ENCODE measurements at regions not wholly inside any gene's neighbourhood (a gene's known extent, or its start where the extent isn't known, plus 50 kb on each side); places are given as distances from the start of the nearest gene placed in this dataset.

DNA sequence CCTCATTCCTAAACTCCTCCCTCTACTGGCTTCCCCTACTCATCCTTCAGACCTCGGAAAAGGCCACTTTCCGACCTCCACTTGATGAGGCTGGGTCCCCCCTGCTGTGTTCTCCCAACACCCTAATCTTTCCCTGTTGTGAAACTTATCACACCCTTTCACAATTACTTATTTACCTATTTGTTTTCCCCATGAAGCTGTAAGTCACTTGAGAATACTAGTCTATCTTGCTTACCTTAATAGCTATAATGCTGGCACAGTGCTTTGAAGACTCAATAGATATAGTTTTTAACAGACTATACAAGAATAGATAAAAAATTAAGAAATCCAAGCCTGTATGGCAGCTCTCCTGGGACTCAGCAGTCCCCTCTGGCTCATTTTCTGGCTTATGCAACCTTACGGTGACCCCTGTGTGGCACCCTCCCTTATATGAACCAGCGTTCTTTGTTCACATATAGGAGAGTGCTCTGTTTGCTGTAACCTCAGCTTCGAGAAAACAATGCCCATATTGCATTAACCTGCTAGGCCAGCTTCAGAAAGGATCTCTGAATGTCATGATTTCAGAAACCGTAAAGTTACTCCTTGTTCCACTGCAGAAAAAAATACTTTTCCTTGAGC is 220.4 kb upstream of the PKDCC start:
- H3K27ac ChIP-seq = no peak overlapping the region
- TF ChIP-seq EP300 (IDR thresholded peaks at IDR 0.05) (no peak), POLR2A (IDR thresholded peaks at IDR 0.05) (no peak), POLR2AphosphoS5 (IDR thresholded peaks at IDR 0.05) (no peak)
- TF ChIP-seq, protein P1, sequence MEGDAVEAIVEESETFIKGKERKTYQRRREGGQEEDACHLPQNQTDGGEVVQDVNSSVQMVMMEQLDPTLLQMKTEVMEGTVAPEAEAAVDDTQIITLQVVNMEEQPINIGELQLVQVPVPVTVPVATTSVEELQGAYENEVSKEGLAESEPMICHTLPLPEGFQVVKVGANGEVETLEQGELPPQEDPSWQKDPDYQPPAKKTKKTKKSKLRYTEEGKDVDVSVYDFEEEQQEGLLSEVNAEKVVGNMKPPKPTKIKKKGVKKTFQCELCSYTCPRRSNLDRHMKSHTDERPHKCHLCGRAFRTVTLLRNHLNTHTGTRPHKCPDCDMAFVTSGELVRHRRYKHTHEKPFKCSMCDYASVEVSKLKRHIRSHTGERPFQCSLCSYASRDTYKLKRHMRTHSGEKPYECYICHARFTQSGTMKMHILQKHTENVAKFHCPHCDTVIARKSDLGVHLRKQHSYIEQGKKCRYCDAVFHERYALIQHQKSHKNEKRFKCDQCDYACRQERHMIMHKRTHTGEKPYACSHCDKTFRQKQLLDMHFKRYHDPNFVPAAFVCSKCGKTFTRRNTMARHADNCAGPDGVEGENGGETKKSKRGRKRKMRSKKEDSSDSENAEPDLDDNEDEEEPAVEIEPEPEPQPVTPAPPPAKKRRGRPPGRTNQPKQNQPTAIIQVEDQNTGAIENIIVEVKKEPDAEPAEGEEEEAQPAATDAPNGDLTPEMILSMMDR (IDR thresholded peaks at IDR 0.05) = no peak
- no peaks in the 10 kb centered on the region for H3K36me3 ChIP-seq
- intact Hi-C loops (cut with DNase I; ENCODE audit: low total_unique reads) = no loop called here
- WGBS, 5 donors = 41 to 53% (median 45%) methylated on average over 6 of the region's 6 CpGs
- H3K9me3 ChIP-seq = no peaks in the 10 kb centered on the region
- DNase-seq = peak in 1 of 2 donors; percentile 34
- peaks cover 0 to 27% (median 0%) of the 10 kb centered on the region in 3 donors for H3K27me3 ChIP-seq
- H3K4me1 ChIP-seq = no peaks in the 10 kb centered on the region
- no peak overlapping the region for H3K4me3 ChIP-seq

DNA sequence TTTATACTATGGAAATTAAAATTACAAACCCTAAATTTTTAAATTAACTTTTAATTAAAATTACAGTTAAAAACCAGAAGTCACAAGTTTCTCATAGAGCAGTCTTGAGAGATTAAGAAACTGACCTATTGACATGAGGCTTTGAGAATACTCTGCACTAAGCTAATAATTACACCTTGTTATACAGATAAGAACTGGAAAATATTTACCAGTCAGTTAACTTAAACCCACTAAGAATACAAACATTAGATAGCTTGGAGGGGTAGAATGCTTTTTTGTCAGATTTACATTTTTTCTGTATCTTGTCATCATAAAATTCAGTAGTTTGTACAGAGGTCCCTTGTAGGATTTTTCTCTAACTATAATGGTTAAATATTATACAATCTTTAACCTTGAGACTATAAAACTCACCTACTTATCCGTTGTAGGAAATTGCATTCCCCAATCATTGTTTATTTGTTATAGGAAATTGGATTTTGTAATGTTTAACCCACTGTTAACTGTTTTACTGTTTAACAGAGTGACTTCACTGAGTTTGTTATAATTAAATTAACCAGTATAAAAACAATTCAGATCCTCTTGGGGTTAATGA is 219.7 kb upstream of the PKDCC start:
- peaks cover 0 to 31% (median 0%) of the 10 kb centered on the region in 3 donors for H3K27me3 ChIP-seq
- H3K4me1 ChIP-seq = no peaks in the 10 kb centered on the region
- WGBS, 5 donors = 1 to 10% (median 5%) methylated on average over 1 of the region's 1 CpG
- intact Hi-C loops (cut with DNase I; ENCODE audit: low total_unique reads) = no loop called here
- no peaks in the 10 kb centered on the region for H3K36me3 ChIP-seq
- no peak for DNase-seq
- TF ChIP-seq, protein P1 (IDR thresholded peaks at IDR 0.05) = no peak
- TF ChIP-seq EP300 (IDR thresholded peaks at IDR 0.05) (no peak), POLR2A (IDR thresholded peaks at IDR 0.05) (no peak), POLR2AphosphoS5 (IDR thresholded peaks at IDR 0.05) (no peak)
- H3K27ac ChIP-seq = no peak overlapping the region
- no peaks in the 10 kb centered on the region for H3K9me3 ChIP-seq
- no peak overlapping the region for H3K4me3 ChIP-seq

DNA sequence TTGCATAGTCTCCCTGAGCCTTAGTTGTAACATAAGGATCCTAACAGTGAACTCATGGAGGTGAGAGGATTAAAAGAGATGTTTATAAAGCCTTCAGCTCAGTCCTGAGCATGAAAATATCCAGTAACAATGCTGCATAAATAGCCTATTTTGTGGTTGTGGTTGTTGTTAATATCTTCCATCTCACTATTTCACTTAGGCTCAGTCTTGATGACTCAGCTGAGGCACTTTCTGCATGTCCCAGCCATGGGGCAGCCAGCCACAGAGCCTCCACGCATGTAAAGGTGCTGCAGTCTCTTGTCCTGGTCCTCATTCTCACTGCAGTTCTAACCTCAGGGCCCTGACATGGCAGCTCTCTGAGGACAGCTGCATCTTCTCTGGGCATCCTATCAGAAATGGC is 218.8 kb upstream of the PKDCC start:
- H3K4me3 ChIP-seq = no peak overlapping the region
- intact Hi-C loops (cut with DNase I; ENCODE audit: low total_unique reads) = no loop called here
- H3K27me3 ChIP-seq = peaks cover 0 to 31% (median 0%) of the 10 kb centered on the region in 3 donors
- H3K4me1 ChIP-seq = no peaks in the 10 kb centered on the region
- no peak overlapping the region for H3K27ac ChIP-seq
- WGBS, 5 donors = 67 to 88% (median 82%) methylated on average over 1 of the region's 1 CpG
- no peak for DNase-seq
- no peak for TF ChIP-seq POLR2AphosphoS5 (IDR thresholded peaks at IDR 0.05)
- no peak for TF ChIP-seq POLR2A (IDR thresholded peaks at IDR 0.05)
- no peak for TF ChIP-seq EP300 (IDR thresholded peaks at IDR 0.05)
- TF ChIP-seq, protein P1 (IDR thresholded peaks at IDR 0.05) = no peak
- H3K36me3 ChIP-seq = no peaks in the 10 kb centered on the region
- H3K9me3 ChIP-seq = no peaks in the 10 kb centered on the region

DNA sequence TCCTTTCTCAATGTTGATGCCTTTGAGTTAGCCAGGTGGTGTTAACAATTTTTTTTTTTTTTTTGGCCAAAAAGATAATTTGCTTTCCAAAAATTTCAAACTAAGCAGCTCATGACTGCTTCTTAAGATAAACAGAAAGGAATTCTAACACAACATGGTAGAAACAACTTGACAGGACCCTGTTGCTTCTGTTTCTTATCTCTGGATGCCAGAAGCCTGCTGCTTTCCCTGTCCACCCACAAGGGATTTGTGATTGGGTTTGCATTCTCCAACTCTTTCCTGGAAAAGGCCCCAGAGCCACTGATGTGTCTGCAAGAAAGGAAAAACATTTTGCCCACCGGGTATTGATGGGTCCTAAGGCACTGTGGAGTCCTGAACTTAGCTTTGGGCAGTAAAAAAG is 217.2 kb upstream of the PKDCC start:
- Histone ChIP-seq H3K27ac (no peak overlapping the region), H3K9me3 (no peaks in the 10 kb centered on the region), H3K4me1 (no peaks in the 10 kb centered on the region), H3K4me3 (no peak overlapping the region), H3K36me3 (no peaks in the 10 kb centered on the region), H3K27me3 (peaks cover 0 to 31% (median 0%) of the 10 kb centered on the region in 3 donors)
- no peak for TF ChIP-seq POLR2AphosphoS5 (IDR thresholded peaks at IDR 0.05)
- TF ChIP-seq POLR2A (IDR thresholded peaks at IDR 0.05) = no peak
- TF ChIP-seq EP300 (IDR thresholded peaks at IDR 0.05) = no peak
- TF ChIP-seq, protein P1 (IDR thresholded peaks at IDR 0.05) = no peak
- intact Hi-C loops (cut with DNase I; ENCODE audit: low total_unique reads) = no loop called here
- 50 to 64% (median 53%) methylated on average over 1 of the region's 1 CpG for WGBS, 5 donors
- no peak for DNase-seq

All from stomach (tissue), 8 donors.